Suprapubic skin (tissue), 4 donors: ENCODE measurements at regions not wholly inside any gene's neighbourhood (a gene's known extent, or its start where the extent isn't known, plus 50 kb on each side); places are given as distances from the start of the nearest gene placed in this dataset.

Experiments used
- DNase-seq, 2 donors: peaks; one replicate each; pipeline ENCODE4 v3.0.0-alpha.2; 2019; ENCODE audit warnings: low spot score in 2 of 2
- H3K27ac ChIP-seq: fragments of 200-600 bp; sonication (generic); one replicate; pipeline ENCODE4 v1.5.1; 2019
- H3K27me3 ChIP-seq: fragments of 200-600 bp; sonication (generic); one replicate; pipeline ENCODE4 v1.5.1; 2019
- H3K36me3 ChIP-seq: fragments of 200-600 bp; sonication (generic); one replicate; pipeline ENCODE4 v1.5.1; 2019
- H3K4me1 ChIP-seq: fragments of 200-600 bp; sonication (generic); one replicate; pipeline ENCODE4 v1.5.1; 2019
- H3K4me3 ChIP-seq: fragments of 200-600 bp; sonication (generic); one replicate; pipeline ENCODE4 v1.5.1; 2019; ENCODE audit warnings: mild to moderate bottlenecking
- H3K9me3 ChIP-seq: fragments of 200-600 bp; sonication (generic); one replicate; pipeline ENCODE4 v1.5.1; 2019
- EP300 ChIP-seq: sonication (generic); formaldehyde crosslinking; IDR thresholded peaks from one replicate; pipeline ENCODE4 v1.6.1; 2017; ENCODE audit warnings: antibody characterized with exemption
- POLR2A ChIP-seq, 2 donors: fragments of 450-650 bp; IDR thresholded peaks; one replicate each; pipeline ENCODE4 v1.6.1; 2017; ENCODE audit warnings: antibody characterized with exemption in 2 of 2, mild to moderate bottlenecking in 2 of 2, moderate library complexity in 2 of 2
- POLR2AphosphoS5 ChIP-seq, 3 donors: sonication (generic); formaldehyde crosslinking; IDR thresholded peaks; one replicate each; pipeline ENCODE4 v1.6.1; 2017; ENCODE audit warnings: antibody characterized with exemption in 3 of 3
- WGBS: methylation state at CpG from one replicate; pipeline ENCODE4 v1.1.5; 2018; 5-methylcytosine and 5-hydroxymethylcytosine counted together
- TF ChIP-seq, protein P1 (sequence below), 2 donors: fragments of 200-600 bp in 1 of 2; fragments of 450-650 bp in 1 of 2; sonication (generic) in 1 of 2; IDR thresholded peaks; one replicate each; pipeline ENCODE4 v1.5.1; 2016 to 2019; ENCODE audit warnings: antibody characterized with exemption in 2 of 2, mild to moderate bottlenecking in 1 of 2, moderate library complexity in 1 of 2

DNA sequence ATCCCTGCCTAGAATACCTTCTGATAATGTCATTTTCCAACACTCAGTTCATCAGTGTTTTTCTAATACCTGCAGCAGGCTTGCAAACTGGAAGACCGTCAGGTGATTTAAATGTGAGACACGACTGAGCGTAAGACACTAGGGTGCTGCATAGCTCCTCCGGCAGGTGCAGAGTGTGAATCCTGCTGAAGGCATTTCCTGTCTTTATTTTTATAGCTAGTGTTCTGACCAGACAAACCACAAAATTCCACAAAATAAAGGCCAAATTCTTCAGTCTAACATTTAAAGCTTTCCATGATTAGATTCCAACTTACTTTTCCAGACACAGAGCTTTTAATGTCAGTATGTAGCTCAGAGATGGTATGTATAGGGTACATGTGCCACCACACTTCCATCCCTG, 70.7 kb downstream of the BBS10 start:
- no peak overlapping the region for H3K27ac ChIP-seq
- TF ChIP-seq POLR2A (IDR thresholded peaks at IDR 0.05): no peak
- TF ChIP-seq, protein P1, sequence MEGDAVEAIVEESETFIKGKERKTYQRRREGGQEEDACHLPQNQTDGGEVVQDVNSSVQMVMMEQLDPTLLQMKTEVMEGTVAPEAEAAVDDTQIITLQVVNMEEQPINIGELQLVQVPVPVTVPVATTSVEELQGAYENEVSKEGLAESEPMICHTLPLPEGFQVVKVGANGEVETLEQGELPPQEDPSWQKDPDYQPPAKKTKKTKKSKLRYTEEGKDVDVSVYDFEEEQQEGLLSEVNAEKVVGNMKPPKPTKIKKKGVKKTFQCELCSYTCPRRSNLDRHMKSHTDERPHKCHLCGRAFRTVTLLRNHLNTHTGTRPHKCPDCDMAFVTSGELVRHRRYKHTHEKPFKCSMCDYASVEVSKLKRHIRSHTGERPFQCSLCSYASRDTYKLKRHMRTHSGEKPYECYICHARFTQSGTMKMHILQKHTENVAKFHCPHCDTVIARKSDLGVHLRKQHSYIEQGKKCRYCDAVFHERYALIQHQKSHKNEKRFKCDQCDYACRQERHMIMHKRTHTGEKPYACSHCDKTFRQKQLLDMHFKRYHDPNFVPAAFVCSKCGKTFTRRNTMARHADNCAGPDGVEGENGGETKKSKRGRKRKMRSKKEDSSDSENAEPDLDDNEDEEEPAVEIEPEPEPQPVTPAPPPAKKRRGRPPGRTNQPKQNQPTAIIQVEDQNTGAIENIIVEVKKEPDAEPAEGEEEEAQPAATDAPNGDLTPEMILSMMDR (IDR thresholded peaks at IDR 0.05): no peak
- TF ChIP-seq POLR2AphosphoS5 (IDR thresholded peaks at IDR 0.05): no peak
- no peak for TF ChIP-seq EP300
- no peaks in the 10 kb centered on the region for H3K27me3 ChIP-seq
- no peaks in the 10 kb centered on the region for H3K4me1 ChIP-seq
- no peak overlapping the region for H3K4me3 ChIP-seq
- H3K9me3 ChIP-seq: no peaks in the 10 kb centered on the region
- DNase-seq: no peak
- no peaks in the 10 kb centered on the region for H3K36me3 ChIP-seq
- 78% methylated on average over 4 of the region's 4 CpGs for WGBS

DNA sequence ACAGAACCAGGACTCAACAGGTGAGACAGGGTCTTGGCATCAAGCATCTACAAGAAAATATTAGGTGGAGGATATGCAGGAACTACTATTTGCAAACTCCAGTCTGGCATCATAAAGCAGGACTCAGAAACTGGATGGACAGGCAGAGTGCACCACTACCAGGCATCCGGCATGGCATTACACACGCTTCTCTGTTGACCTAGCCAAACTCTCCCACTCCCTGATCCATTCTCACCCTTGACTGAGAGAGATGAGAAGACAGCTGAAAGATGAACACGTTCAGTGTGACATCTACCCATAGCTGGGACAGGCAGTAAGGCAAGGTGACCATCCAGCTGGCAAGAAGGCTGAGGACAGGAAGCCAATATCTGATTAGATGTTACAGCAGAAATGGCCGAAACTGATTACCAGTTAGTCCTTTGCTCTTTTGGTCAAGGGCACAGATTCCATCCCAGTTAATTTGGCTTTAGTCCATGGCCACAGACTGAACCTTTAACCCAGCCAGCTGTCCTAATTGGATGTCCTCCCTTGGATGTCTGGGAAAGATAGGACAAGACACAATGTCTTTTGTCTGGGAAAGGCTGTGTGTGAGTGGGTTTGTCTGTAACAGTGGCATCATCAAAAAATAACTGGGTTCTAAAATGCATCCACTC, 71.6 kb downstream of the BBS10 start:
- TF ChIP-seq EP300 (no peak), POLR2AphosphoS5 (IDR thresholded peaks at IDR 0.05) (no peak), POLR2A (IDR thresholded peaks at IDR 0.05) (no peak)
- TF ChIP-seq, protein P1 (IDR thresholded peaks at IDR 0.05): no peak
- no peak overlapping the region for H3K27ac ChIP-seq
- no peak overlapping the region for H3K4me3 ChIP-seq
- H3K36me3 ChIP-seq: no peaks in the 10 kb centered on the region
- WGBS: 65% methylated on average over 4 of the region's 4 CpGs
- no peaks in the 10 kb centered on the region for H3K4me1 ChIP-seq
- DNase-seq: no peak
- H3K27me3 ChIP-seq: no peaks in the 10 kb centered on the region
- H3K9me3 ChIP-seq: no peaks in the 10 kb centered on the region

DNA sequence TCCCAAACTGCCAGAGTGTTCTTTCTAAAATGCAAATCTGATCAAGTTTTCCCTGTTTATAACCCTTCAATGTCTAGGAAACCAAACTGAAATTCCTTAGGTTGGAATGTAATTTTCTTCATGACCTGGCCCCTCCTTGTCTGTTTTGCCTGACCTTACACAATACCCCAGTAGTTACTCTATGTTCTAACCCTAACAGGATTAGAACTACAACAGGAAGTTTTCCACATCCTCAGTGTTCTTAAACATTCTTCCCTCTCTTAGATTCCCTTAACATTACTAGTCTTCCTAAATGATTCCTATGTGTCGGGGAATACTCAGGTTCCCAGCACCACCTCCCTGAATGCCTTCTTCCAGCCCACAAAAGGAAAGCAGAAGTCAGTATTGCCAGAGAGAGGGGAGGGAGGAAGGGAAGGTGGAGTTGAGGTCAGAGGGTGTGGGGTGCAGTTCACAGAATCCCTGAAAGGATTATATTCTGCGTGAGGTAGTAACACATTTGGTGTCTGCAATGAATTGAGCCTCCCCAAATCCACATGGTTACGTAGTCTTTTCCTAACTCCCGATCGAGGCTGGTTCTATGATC, 72.6 kb downstream of the BBS10 start:
- Histone ChIP-seq H3K4me3 (no peak overlapping the region), H3K4me1 (no peaks in the 10 kb centered on the region), H3K27me3 (no peaks in the 10 kb centered on the region), H3K27ac (no peak overlapping the region), H3K36me3 (no peaks in the 10 kb centered on the region), H3K9me3 (no peaks in the 10 kb centered on the region)
- TF ChIP-seq POLR2A (IDR thresholded peaks at IDR 0.05) (no peak), POLR2AphosphoS5 (IDR thresholded peaks at IDR 0.05) (no peak), EP300 (no peak)
- TF ChIP-seq, protein P1 (IDR thresholded peaks at IDR 0.05): no peak
- DNase-seq: no peak
- WGBS: 92% methylated on average over 5 of the region's 5 CpGs

DNA sequence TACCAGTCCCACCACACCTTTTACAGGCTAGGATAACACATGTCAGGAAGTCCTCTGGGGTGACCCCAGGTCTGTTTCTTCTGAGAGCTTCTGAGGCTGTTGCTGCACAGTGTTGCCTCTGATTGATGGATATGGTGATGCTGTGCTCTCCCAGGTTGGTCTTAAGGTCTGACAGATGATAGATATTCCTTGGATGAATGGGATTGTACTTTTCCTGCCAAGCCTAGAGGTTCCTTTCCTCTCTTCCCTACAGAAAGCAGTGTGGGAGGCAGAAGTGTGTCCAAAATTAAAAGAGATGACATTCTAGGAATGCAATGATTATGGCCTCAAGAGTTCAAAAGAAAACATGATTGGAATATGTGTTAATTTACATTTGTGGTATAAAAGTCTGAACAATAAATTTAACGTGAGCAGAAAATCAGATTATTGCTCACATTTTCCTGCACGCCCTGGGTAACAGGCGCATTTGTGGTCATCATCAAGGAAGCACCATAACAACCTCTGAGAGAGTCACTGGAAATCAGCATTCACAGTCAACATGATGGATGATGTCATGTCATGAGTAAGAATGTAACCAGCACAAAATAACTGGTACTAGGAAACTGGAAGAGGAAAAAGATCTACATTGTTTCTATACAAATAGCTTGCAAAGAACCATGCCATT, 73.7 kb downstream of the BBS10 start:
- no peaks in the 10 kb centered on the region for H3K27me3 ChIP-seq
- no peak overlapping the region for H3K27ac ChIP-seq
- no peak for DNase-seq
- H3K4me1 ChIP-seq: no peaks in the 10 kb centered on the region
- H3K4me3 ChIP-seq: no peak overlapping the region
- WGBS: 86% methylated on average over 3 of the region's 3 CpGs
- no peaks in the 10 kb centered on the region for H3K36me3 ChIP-seq
- TF ChIP-seq POLR2AphosphoS5 (IDR thresholded peaks at IDR 0.05) (no peak), POLR2A (IDR thresholded peaks at IDR 0.05) (no peak), EP300 (no peak)
- TF ChIP-seq, protein P1 (IDR thresholded peaks at IDR 0.05): no peak
- H3K9me3 ChIP-seq: no peaks in the 10 kb centered on the region

DNA sequence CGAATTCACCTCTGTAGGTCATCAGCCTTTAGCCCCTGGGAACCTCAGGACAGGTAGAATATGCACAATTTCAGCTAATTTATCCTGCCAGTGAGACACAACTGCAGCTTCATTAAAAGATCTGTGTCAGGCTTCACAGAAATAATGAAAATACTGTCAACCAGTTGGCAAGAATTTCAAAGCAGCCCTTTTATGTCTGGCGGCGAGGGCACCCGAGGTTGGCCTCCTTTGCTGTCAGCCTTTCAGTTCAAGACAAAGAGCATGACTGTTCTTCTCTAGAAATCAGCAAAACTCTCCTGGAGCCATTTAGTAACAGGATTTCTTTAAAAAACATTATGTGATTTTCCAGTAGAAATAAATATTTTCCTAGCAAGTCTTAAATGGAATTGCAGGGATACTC, 75.9 kb downstream of the BBS10 start:
- TF ChIP-seq POLR2A (IDR thresholded peaks at IDR 0.05): no peak
- no peak for TF ChIP-seq POLR2AphosphoS5 (IDR thresholded peaks at IDR 0.05)
- TF ChIP-seq EP300: no peak
- TF ChIP-seq, protein P1 (IDR thresholded peaks at IDR 0.05): no peak
- DNase-seq: no peak
- 60% methylated on average over 4 of the region's 4 CpGs for WGBS
- Histone ChIP-seq H3K9me3 (no peaks in the 10 kb centered on the region), H3K27ac (no peak overlapping the region), H3K36me3 (no peaks in the 10 kb centered on the region), H3K27me3 (no peaks in the 10 kb centered on the region), H3K4me3 (no peak overlapping the region), H3K4me1 (peaks cover 2% of the 10 kb centered on the region)
